GM18511 (cell line): ENCODE measurements at regions not wholly inside any gene's neighbourhood (a gene's known extent, or its start where the extent isn't known, plus 50 kb on each side); places are given as distances from the start of the nearest gene placed in this dataset.

Source experiments
- ATAC-seq: cut with Tn5 transposase; IDR thresholded peaks from one replicate; pipeline ENCODE4 v1.9.1; 2021; ENCODE audit warnings: mild to moderate bottlenecking, moderate library complexity; ENCODE audit not compliant: unreplicated experiment

DNA sequence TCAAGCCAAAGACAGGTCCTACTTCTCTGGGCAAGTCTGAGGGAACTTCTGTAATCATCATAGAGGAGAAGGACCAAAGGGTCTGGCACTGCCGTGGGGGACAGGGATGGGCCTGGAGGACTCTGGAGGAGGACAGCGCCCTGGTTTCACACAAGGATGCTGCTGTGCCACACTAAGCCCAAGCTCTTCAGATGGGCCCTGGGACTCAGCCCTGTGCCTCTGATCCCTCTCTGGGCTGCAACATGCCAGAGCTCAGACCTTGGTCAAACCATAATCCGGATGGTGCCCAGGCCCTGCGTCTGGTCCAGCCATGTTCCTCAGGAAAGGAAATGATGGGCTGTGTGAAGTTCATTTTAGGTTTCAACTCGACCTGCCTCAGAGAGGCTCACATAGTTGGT is 222.0 kb upstream of the COPS8 start:
- ATAC-seq: no peak

DNA sequence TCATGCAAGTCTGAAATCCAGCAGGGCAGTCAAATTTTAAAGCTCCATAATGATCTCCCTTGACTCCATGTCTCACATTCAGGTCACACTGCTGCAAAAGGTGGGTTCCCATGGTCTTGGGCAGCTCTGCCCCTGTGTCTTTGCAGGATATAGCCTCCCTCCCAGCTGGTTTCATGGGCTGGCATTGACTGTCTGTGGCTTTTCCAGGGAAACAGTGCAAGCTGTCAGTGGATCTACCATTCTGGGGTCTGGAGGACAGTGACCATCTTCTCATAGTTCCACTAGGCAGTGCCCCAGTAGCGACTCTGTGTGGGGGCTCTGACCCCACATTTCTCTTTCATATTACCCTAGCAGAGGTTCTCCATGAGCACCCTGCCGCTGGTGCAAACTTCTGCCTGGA is 220.6 kb upstream of the COPS8 start:
- ATAC-seq: no peak

DNA sequence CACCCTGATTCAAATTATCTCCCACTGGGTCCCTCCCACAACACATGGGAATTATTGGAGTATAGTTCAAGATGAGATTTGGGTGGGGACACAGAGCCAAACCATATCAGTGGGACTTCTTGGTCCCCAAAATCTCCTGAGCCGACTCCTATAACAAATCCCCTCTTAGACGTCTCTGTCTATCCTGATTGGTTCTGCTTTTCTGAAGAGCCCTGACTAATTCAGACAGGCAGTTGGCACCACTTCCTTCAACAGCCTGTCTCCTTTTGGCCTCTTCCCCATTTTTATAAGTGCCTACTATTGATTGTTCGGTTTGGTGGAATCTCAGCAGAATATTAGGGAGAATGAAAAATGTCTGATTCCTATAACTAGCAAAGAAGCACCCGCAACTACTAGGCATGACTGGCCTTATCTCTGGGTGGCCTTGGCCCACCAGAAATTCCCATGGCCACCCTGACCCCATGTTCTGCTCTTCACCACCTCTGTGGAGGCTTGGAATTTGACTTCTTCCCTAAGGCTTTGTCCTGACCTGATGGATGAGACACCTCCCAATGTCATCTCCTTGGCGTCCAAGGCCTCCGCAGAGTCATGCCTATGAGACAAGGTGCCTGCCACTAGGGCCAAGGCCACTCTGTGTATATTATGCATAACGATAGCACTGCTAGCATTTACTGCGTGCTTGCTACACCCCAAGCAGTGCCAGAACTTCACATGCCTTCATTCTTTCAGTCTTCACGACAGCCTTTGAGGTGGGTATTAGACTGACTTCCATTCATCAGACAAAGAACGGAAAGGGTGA is 218.9 kb upstream of the COPS8 start:
- ATAC-seq: no peak

DNA sequence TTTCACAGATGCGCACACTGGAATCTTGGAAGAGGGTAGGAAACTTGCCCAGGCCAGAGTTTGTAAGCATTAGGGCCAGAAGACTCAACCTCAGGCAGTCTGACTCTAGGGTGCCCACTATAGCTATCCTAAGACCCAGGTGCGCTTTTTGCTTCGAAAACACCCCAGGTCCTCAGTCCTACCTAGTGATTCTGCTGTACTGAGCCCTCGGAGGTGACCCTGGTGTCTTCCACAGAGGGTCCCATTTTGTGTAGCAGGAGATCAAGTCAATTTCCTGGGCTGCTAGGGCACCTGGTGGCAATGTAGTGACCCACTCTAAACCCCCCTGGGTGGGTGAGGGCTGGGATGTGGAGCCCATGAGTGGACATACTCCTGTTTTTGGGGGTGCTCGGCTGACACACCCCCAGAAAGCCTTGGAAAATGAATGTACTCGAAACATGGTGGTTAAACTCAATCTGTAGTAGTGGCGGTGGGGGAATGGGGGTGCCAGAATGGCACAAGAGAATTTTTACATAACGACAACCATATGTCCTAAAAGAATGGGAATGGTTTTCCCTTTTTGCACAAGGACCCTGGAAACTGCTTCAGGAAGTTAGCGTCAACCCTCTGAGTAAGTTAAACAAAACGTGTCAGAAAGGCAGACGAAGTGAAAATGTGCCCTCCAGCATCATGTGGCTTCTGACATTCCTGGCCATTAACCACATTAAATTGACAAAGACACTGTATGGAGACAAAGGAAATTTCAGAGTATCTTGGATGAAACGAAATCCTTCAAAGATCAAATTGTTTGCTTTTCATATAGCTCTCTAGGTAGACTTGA is 218.0 kb upstream of the COPS8 start:
- ATAC-seq: no peak

DNA sequence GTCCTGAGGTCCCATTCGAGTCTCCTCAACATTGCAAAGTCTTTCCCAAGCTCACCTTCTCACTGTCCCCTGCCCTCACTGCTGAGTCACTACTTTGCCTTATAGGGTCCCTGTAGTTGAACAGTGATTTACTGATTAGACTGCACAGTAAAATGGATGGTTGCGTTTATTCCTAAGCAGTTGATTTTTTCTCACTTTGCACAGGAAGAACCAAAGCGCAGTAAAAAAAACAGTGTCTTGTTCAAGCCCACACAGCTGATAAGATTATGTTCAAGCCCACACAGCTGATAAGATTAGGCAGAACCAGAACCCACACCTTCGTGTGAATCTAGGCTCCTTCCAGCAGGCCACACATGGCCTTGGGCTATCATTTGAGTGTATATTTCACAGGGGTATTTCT is 215.3 kb upstream of the COPS8 start:
- ATAC-seq: no peak

DNA sequence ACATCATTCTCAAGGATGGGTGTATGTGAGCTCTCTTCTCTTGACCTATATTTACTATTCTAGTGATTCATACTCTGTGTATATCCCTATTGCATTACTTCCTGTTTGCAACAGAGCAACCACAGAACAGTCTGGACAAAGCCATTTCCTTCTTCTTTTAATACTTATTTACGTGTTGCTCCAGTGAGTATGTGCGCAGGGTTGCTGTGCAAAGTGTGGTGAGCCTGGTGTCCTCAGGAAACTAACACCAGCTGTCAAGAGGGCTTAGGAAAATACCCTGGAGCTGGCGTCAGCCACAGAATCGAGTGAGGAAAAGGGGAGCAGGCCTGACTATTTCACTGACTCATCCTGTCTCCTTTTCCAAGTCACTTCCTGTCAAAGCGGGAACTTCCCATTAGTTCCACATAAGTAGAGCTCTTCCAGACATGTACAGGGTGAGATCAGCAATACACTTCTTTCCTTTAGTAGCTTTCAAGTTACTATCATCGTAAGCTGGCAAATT is 214.1 kb upstream of the COPS8 start:
- ATAC-seq: no peak

DNA sequence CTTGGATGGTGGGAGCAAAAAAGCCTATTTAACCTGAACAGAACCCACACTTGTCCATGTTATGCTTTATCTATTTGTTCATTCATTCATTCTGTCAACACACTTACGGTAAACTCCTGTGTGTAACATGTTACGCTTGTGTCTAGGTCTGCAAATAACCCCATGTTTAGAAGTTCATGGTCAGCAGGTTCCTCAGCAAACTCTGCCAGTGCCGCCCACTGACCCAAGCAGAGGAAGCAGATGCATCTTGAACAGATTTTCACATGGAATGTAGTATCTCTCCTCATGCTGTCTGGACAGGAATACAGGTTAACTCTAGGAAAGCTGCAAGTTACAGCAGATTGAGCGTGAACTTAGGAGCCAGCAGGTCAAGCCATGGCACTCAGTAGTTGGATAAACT is 213.7 kb upstream of the COPS8 start:
- ATAC-seq: no peak

DNA sequence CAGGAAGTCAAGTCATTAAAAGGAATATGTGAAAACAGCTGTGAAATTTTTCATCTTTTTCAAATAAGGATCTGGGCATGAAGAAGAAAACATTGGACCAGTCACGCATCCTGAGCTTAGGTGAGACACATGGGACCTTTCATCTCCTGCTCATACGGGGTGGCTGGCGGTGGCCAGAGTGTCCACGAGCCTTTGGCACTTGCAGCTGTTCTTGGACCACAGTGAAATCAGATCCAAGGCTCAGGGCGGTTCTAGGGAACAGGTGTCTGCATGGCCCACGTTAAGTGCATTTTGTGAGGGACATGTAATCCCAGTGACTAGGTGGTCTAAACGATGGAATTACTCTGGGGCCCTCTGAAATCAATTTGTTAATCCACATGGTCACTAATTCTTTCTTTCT is 212.7 kb upstream of the COPS8 start:
- no peak for ATAC-seq

DNA sequence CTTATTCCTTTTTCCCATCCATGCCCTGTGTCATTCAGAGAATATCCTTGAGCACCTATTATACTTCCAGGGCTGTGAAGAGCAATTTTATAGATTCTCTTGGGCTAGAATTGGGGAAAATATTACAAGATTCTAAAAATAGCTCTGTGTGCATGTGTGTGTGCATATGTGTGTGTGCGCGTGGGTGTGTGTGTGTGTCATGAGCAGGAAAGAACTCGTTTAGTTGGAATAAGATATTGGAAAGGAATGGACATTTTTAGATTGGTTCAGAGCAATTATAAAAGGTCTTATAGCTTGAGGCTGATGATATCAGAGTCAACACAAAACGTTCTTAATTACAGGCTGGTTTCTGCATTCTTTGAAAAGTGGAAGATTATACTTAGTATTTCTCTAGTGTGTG is 212.1 kb upstream of the COPS8 start:
- no peak for ATAC-seq

DNA sequence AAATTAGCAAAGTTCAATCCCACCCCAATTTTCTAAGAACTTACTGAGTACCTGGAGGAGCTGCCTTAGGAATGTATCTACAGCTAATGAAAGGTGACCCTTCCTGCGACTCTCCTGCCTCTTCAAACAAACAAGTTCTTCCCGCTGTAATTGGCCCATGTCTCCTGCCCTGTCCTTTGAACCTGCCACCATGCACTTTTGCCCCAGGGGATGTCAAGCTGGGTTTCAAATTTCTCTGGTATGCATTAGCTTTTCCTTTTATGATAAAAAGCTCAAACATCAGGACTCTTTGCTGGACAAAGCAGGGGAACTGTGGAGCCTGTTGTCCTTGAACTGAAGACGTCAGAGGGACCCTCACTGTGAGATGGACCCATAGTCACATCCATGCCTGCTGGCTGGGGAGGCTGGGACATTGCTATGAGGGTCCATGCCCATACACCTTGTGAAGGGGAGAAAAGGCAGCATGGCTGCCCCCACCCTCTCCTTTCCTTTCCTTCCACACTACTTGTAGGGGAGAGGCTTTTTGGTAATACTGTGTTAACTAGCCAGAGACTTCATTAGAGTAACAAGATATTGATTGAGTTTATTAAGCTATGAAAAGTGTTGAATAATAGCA is 210.7 kb upstream of the COPS8 start:
- no peak for ATAC-seq

DNA sequence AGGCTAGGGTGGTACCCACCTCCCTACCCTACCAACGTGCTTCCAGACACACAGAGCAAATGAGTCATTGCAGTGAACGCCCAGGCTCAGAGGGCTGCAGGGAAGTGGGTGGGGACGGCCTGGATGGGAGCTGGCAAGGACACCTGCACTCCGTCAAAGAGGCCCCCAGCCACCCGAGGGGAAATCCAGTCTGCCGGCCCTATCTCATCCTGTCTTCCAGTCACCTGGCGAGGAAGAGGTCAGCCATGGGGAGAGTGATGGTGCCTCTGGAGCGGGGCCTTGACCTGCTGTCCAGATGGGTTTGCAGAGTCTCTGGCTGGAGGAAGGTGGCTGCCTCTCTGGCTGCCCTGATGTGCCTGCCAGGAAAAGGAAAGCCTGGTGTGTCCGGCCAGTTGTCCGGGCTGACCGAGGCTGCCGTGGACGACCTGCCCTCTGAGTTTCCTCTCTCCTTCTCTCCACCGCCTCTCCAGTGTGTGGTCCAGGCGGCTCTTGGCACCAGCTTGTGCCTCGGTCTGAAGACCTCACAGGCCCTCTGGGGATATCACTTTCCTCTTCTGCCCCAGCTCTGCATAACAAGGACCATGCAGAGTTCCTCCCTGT is 209.7 kb upstream of the COPS8 start:
- ATAC-seq: no peak

DNA sequence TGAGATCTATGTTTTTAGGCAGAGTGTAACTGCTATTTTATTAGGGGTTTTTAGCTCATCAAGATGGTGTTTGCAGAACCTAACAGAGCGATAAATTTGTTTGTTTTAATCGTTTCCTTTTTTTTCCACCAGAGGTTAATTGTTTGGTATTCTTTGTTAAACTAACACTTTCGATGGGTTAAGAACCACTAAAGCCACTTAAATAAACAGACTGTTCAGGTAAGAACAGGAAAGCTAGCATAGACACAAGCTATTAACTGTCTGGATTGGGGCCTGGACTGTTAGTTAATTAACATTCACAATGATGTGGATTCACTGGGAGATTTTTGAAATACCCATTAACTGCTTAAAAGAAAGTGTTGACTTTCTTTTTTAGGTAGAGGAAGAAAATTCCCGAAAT is 209.0 kb upstream of the COPS8 start:
- ATAC-seq: no peak

DNA sequence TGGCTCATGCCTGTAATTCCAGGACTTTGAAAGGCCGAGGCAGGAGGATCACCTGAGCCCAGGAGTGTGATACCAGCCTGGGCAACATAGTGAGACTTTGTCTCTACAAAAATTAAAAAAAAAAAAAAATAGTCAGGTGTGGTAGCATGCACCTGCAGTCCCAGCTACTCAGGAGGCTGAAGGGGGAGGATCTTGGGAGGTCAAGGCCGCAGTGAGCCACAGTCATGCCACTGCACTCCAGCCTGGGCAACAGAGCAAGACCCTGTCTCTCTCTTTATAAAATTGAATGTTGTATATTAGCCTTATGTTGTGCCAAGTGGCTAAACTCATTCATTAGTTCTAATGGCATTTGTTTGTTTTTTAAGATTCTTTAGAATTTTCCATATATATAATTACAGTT is 207.7 kb upstream of the COPS8 start:
- no peak for ATAC-seq

DNA sequence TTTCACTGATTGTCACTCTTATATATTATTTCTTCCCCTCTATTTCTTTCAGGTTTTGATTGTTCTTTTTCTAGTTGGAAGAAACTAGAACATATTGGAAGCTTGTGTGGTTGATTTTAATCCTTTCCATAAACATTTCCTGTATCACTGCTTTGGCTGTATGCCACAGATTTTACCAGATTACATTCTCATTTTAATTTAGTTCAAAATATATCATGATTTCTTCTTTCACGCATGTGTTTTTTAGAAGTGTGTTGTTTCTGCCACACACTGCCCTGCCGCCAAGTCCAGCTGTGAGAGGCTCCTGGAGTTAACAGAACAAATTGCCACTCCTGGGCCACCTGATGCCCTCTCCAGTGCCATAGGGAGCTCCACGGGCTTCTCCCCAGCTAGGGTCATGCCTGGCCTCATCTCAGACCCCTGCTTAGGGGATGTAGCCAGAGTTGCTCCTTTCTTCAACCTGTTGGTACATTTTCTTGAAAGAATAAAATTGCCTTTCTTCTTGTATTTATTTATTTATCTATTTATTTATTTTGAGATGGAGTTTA is 206.2 kb upstream of the COPS8 start:
- ATAC-seq: no peak

DNA sequence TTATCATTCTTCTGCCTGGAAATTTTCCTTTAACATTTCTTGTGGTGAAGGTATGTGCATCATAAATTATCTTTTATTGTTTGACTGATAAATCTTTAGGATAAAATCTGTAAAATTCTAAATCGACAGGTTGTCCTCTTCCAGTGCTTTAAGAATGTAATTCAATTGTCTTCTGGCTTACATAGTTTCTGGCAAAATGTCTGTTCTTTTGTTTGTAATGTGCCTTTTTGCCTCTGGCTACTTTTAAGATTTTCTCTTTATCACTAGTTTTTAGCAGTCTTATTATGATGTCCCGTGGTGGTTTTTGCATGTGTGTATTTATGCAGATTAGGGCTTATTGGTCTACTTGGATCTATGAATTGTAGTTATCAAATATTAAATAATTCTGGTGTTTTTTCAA is 203.6 kb upstream of the COPS8 start:
- no peak for ATAC-seq

DNA sequence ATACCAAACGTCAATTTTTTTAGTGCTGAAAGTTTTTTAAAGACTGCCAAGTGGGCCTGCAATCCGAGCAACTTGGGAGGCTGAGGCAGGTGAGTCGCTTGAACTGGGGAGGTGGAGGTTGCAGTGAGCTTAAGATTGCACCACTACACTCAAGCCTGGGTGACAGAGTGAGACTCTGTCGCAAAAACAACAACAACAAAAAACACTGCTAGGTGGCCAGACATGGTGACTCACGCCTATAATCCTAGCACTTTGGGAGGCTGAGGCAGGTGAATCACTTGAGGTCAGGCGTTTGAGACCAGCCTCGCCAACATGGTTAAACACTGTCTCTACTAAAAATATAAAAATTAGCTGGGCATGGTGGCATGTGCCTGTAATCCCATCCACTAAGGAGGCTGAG is 202.8 kb upstream of the COPS8 start:
- no peak for ATAC-seq

DNA sequence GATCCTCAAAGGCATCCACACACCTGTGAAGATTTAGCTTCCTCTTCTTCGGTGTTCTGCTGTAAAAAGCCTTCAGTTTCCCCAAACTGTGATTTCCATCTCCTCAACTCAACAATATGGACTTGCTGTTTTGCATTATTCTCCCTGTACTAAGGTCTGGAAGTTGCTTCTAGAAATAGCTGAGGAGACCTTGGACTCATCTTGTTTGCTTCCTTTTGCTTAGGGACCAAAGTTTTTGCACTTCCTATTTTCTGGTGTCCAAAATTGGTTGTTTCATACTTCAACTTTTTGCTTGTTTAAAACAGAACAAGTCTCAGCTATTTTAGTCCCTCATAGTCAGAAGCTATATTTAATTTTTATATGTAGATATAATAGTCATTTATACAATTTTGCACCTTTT is 201.9 kb upstream of the COPS8 start:
- no peak for ATAC-seq

DNA sequence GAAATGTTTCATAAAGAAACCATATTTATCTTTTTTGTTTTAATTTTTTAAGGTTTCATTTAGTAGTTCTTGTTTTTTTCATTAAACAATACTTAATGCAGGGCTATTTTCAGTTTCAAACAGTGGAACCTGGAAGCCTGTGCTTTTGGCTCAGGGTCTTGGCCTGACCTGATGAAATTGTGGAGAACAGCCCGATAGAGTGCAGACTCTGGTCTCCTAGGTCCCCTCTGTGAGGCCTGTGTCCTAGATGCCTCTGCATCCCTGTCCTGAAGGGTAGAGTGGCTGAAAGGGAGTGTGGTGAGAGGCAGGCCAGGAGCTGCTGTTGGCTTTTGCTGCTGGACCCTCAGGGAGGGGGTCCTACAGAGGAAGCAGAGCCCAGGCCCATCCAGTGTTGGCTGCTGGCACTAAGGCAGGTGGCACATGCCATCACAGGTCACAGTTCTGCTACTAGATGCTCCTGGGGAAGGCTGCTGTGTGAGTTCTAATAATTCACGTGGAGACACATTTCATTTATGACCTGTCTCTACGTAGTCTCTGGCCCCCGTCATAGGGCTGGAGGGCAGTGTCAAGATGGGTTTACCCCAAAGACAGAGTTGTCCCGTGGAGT is 201.0 kb upstream of the COPS8 start:
- ATAC-seq: no peak

DNA sequence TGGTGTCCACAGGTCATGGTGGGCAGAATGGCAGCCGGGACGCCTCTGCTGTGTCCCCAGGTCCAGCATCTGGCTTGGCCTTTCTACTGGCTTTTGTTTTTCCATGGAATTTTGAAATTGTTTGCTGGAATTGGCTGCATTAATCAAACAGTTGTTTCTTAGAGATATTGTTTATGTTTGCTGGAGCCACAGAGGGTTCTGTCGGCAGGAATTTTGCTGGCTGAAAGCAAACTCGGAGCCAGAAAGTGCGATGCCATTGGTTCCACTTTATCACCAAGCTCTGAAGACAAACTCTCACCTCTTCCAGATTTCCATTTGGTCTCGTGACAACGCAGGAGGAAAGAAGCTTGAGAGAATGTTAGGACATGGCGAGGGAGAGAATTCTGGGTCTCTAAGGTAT is 199.2 kb upstream of the COPS8 start:
- ATAC-seq: no peak

DNA sequence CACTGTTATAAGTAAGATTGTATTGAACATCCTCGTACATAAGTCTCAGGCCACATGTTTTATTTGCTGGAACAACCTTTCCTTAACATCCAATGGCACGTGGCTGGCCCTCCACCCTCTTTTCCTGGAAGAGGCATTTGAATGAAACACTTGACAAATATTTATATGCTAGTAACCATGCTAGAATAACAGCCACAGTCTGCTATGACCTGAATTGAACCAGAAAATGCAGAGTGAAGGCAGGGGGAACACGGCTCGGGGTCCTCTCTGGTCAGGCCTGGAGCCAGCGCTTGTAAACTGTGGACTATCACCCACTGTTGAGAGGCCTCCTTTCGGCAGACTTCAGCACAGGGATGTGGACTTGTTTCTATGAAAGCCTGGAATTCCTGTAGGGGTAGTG is 198.2 kb upstream of the COPS8 start:
- no peak for ATAC-seq
